ENCODE measurements at regions not wholly inside any gene's neighbourhood (a gene's known extent, or its start where the extent isn't known, plus 50 kb on each side); places are given as distances from the start of the nearest gene placed in this dataset.

DNA sequence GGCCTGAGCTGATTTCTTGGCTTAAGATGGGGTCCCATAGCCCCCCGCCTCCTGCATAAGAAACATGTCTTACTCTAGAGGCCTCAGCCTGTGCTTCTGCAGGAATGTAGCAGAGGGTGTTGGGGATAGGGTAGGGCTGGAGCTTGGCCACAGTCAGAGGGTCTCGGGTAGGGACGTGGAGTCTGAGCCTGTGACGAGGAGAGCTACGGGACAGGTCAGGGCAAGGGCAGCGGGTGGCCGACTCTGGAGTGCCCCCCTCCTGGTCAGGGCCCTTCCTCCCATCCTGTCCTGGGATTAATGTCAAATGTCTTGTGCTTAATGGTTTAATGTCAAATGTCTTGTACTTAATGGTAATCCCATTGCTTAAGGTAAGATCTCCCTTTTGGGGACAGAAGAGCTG lies 130.4 kb downstream of the GLI2 start:
- DNase-seq: no peak

DNA sequence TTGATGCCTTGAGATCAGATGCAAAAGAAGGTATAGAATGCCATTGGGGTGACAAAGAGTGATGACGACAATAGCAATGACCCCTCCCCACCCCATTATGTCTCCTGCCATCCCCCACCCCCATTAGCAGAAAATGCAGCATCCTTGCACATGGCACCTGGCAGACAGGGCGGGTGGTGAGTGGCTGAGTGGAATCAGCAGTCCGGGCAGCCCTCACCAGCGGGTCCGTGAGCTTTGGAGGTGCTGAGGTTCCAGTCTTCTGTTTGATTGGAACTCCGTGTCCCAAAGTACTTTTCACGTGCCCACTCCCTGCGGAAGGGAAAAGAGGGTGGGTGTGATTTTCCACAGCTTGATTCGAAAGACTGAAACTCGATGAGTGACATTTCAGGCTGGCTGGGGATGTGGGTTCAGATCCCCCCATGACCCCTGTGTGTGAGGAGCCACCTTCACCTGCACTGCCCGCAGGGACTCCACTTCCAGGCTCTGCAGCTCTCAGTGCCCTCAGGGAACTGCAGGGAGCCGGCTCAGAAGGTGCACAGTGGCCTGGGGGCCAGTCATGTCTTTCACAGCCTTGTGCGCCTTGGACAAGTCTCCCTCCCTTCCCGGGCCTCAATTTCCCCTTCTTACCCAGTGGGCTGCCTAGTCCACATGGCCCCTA lies 130.9 kb downstream of the GLI2 start:
- no peak for DNase-seq

DNA sequence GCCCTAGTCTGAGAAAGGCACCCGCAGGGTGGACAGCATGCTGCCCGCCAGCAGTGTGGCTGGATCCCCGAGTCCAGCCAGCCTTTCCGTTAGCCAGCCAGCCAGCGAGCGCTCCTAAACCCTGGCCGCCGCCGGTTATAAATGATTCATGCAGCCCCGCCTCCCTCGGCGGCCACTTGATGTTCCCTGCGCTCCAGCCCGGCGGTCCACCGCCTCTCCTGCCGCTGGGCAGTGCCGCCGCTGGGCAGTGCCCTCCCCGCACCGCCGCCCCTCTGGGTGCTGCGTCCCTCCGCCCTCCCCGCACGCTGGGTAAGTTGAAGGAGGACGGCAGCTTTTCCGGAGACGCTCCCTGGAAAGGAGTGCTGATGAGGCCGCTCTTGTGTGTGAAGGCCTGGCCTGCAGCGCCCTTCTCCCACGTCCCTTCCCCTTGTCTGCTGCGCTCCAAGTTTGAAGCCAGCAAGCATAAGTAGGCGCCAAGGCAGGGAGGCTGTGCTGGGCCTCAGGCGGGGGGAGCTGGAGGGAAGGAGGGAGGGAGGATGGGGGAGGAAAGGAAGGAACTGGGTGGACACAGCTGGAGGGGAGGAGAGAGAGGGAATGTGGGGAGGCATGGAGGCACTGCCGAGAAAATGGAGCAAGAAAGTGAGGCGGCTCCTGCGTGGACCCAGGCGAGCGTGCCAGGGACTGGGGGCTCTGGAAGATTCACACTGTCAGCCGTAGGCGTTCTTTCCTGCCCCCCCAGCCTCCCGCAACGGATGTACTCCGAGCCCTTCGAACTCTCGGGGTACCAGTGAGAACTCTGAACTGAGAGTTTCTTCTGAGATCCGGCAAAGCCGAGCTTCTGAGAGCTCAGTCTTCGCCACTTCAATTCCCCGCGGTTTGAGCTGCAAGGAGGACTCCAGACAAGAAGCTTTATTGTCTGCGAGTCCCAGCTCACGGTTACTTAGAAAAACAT lies 131.9 kb downstream of the GLI2 start:
- DNase-seq: peak; percentile 78

DNA sequence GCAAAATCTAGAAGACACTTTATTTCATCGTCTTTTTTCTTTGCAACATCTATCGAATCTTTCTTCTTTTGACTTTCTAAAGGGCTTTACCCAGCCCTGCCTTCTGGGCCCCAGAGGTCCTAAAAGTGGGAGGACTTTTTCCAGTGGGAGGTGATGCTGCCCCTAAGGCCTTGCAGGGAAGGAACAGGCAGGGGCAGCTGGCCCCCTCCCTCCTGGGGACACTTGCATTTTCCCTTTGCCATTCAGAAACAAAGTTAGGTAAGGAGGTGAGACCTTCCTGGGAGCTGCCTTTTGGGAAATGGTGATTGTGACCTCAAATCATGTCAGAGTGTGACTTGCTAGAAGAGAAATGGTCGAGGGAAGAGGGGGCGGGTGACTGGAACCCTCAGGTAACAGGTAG lies 132.7 kb downstream of the GLI2 start:
- no peak for DNase-seq

DNA sequence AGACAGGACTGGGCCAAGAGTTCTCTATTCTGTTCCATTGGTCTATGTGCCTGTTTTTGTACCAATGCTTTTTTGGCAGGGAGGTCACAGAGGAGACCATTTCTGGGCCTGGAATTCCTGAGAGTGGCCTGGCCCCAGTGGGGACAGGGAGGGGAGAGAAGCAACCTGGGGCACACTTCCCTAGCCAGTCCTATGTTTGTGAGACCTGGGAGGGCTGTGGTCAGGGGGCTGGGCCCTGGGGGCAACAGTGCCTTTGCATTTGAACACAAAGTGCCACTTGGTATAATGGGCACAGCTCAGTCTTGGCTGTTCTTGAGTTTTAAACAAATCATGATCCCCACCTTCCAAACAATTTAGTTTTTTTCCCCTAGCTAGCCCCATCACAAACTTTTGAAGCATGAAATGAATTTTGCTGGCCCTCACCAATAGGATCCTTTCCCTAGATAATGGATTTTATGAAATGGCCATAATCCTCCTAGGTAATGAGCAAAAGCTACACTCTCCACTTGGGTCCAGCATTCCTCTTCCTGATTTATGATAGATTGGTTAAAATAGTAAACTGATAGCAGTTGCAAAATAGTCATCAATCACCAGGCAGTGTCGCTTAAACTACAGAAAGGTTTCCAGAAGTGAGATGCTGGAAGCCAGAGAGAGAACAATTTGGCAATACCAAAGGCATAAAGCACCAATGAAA lies 133.5 kb downstream of the GLI2 start:
- DNase-seq: no peak

DNA sequence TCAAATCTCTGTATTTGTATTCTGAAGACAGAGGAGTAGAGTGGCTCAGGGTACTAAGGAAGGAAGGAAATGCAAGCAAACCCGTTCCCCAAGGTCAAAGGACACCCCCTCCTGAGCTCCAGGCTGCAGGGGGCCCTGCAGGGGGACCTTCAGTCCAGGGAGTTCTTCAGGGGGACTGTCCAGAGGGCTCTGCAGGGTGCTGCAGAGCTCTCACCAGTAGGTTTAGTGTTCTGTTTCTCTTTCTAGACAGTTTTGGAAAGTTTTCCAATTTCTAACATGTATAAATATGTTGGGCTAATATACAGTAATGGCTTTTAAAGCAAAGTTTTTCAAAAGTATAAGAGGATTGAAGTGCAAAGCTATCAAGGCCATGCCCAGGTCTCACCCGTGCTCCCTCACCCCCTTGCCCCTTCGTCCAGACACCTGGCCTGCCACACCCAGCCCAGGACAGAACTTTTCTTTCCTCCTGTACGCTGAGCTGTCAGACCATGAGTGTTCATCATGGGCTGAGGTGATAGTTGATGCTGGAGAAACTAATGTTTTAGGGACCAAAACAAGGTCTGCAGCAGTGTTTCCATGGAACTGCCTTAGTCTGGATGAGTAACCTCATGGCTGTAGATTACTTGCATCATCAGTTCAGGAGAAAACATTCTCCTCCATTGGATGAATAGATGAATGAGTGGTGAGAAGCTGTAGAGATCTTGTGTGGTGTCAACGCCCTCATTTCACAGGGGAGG lies 134.2 kb downstream of the GLI2 start:
- no peak for DNase-seq

DNA sequence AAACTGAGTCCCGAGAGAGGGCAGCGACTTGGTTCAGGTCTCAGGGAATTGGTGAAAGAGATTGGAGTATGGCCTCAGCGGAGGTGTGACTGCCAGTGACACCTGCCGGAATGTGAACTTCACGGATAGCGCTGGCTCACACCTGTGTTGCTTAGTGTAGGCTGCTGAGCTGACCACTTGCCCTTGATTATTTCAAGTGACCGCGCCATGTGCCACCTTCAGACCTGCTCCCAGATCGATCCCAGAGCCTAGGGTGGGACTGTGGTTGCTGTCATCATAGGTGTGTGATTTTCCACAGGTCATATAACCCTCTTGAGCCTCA lies 134.8 kb downstream of the GLI2 start:
- no peak for DNase-seq

DNA sequence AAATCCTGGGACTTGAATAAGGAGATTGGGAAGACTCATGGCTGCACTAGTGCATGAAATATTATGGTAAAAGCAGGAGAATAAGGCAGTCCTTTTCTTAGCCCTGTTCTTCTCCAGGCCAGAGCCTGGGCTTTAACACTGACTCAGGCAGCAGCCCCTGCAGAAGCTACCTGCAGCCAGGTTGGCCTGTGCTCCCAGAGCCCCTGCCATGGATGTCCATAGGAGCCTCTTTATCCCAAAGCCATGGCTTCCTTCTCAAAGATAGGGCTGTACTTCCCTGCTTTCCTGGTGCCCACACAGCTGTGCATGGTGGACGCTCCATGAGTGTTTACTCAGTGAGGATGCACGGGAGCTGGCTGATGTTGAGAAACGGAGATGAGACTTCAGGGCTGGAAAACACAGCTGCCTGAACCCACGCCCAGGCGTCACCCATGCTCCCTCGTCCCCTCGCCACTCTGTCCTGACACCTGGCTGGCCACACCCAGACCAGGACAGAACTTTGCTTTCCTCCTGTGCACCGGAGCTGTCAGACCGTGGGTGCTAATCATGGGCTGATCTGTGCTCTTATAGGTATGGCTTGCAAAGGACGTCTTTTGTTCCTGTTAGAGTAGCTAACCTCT lies 135.5 kb downstream of the GLI2 start:
- DNase-seq: no peak

DNA sequence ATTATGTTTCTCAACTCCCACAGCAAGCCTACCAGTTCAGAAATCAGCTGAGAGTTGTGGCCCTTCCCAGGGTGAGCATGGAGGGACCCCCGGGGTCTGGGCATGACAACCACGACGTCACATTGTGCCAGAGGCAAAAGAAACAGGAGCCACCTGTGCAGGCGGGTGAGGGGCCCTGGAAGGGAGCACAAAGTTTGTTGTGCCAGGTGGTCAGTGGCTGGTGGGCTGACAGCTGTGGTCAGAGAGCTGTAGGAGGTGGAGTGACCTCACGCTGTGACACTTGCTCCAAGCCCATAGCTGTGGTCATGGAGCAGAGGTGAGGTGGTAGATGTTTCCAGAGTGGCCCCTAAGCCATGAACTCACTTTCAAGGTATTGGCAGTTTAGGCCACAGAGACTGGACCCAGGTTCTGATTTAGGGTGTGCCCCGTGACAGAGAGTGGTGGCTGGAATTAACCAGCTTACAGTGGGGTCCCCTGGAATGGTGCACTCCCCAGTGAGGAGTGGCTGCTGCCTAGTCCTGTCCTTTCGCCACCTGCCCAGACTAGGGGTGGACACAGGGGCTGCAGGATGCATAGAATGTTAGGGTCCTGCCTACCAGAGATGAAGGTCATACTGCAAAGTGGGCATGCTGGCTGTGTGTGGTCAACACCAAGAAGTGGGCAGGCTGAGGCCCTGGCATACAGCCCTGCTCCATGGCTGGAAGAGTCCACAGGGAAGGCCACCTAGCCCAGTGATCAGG lies 136.4 kb downstream of the GLI2 start:
- DNase-seq: no peak

DNA sequence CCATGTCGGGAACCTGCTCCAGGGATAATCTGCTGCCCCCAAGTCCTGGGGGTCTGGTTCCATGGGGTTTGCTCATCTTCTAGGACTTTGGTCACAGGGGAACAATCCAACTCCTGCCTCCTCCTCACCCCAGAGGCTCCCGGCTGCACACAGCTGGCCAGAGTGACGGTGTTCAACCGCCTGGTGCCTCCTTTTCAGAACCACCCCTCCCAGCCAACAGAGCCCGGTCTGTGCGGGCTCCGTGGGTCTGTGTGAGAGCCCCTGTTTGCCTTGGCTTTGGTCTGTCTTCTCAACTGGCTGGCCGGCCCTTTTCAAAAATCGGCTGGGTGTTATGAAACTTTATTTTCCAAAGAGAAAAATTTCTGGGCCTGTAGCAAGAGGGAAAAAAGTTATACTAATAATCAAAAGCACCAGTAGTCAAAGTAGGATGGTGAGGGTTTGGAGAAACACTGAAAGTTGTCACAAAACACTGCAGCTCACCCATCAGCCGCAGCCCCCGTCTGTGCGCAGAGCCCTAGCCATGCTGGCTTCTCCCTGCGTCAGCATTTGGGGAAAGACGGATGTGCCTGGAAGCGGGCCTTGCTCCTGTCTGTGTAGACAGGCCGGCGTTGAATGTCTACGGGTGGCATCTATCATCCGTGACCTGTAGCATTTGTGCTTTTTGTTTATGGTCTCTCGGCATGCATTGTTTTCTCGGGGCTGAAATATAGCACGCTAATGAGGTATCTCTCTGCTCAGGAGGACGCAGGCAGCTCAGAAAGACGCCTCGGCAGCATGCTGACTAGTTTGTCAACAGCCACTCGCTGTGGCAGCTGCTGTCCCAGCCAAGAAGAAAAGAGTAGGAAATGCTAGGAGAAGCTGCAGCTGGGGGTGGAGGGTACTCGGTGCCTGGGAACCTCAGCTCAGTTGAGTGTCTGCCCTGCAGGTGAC lies 138.6 kb downstream of the GLI2 start:
- DNase-seq: no peak

DNA sequence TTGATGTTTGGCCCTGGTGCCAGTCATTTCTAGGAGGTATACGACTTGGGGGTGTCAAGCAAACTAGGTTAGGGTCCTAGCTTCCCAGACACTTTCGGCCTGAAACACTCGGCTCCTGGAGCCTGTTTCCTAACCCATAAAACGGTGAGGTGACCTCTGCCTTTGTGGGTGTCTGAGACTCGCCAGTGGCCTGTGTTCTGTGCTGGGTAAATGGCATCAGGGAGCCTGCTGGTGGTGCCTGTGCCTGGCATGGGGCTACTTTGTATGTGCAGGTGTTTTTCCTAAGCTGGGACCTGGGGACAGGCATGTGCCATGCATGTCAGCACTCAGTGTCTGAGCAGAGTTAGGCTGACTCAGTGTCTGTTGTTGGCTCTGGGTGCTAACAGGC lies 139.2 kb downstream of the GLI2 start:
- DNase-seq: no peak

DNA sequence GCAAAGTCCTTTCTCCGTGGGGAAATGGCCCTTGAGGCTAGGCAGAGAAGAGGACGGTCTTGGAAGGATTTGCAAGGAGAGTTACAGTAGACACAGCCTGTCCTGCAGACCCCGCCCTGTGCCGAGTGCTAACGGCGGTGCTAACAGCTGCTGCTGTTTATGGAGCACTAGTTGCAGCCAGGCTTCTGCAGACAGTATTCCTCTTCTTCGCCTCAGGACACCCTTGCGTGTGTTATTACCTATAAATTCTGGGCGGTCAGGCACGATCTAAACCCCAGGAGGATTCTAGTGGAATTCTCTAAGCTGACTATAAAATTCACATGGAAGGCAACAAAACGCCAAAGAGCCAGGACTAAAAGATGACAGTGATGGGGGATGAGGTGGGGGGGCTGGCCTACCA lies 139.8 kb downstream of the GLI2 start:
- DNase-seq: no peak

DNA sequence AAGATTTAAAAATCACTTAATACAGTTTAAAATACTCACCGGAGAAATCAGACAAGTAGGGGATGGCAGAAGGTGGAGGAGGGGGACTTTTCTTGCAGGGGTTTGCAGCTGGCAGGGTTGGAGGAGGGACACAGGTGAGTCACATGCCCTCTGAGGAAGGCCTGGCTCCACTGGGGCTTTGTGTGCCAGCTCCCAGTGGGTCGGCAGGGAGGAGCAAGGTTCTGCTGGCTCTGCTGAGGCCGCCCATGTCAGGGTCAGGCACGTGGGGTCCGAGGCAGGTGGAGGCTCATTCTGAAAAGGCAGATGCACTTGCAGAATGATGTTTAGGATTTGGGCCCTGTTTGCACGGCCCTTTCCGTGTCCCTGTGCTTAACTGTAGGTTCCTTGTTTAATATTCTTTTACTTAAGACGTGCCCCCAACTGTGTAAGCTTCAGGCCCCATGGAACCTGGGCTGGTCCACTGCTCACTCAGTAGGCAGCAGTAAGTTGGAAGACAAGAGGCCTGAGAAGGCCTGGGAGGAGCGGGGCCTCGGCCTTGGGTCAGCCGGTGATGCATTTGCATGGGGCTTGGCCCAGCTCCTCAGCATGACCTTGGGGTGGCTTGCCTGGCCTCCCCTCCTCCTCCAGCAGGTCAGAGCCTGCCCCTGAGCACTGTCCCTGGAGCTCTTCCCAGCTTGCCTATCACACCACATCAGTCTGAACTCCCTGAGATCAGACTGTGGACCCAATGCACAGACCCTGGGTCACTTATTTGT lies 141.0 kb downstream of the GLI2 start:
- DNase-seq: no peak

DNA sequence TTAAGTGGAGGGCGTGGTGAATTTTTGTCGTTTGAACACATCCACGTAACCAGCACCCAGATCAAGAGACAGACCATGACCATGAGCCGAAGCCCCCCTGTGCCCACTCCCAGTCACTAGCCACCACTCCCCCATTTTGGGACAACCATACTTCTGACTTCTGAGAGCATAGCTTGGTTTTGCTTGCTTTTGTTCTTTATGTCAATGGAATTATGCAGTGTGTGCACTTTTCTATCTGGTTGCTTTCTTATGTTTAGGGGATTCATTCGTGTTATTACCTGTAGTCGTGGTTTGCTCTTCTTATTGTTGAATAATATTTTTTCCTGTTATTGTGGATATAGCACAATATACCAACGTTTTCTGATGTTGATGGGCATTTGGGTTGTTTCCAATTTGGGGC lies 141.7 kb downstream of the GLI2 start:
- no peak for DNase-seq

DNA sequence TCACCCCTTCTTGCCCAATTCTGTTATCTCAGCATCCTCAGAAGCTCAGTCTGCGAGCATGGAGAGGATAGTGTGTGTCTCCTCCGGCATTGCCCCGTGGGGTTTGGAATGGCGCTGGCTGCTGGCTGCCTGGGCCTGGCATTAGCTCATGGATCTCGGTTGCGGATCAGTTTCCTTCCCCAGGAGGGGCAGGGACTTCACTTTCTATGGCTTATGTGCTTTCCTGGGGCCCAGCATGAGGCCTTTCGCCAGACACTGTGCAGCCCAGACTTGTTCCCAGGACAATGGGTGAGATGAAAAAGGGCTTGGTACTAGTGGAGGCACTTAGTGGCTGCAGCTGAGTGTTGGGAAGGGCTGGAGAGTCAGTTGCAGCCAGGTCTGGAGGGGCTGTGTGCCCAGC lies 143.3 kb downstream of the GLI2 start:
- DNase-seq: no peak

DNA sequence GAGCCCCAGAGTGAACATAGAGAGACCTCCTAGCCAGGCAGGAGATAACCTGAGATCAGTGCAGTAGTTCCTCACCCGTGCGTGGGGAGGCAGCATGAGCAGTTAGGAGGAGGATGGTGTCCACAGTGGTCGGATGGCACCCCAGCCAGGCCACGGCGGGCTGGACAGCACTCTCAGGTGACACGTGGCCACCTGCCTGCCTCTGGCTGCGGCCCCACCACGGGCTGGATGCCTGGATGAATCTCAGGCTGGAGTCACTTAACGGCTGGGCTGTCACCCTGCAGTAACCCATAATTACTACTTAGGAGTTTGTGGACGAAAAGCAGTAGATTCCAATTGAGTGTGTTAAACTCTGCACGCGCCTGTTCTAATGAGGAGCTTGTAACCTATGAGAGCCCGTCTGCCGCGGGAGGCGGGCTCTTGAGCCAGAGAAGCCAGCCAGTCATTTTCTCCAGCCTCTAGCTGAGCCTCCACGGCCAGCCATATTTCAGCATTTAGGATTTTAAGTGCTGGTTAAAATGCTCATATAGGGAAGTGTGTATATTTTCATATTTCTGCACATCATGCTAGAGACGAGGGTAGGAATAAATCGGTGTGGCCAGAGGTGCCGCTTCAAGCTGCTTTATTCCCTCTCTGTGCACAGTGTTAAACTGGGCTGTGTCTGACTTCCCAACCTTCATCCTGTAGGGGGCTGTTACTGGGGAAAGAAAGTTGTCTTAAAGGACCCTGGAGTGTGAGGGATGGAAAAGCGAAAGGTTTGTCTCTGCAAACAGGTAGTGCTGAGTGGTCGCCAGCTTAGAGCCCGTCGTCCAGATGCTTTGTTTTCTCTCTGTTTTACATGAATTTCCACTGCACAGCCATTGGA lies 144.0 kb downstream of the GLI2 start:
- DNase-seq: no peak

DNA sequence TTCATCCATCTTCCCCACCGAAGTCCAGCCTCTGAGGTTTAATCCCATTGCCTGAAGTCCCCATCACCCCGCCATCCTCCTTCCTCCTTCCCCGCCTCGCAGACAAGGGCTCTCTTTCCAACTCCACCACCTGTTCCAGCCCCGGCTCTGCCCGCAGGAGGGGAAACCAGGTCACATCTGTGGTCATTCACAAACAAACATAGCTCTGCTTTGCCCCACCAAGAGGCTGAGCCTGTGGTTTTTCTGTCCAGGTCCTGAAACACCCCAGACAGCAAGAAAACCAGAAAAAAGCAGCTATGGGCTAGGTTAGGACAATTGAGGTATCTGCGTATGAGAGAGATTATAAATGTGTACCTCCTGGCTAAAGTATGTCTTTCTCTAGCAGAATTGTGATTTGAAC lies 144.7 kb downstream of the GLI2 start:
- DNase-seq: no peak
